ENCODE measurements at regions not wholly inside any gene's neighbourhood (a gene's known extent, or its start where the extent isn't known, plus 50 kb on each side); places are given as distances from the start of the nearest gene placed in this dataset.
"Not testable (repeated sequence)": the region's sequence is repeated elsewhere in the genome, so short reads cannot be mapped to it uniquely, and the experiment has no call there.

DNA sequence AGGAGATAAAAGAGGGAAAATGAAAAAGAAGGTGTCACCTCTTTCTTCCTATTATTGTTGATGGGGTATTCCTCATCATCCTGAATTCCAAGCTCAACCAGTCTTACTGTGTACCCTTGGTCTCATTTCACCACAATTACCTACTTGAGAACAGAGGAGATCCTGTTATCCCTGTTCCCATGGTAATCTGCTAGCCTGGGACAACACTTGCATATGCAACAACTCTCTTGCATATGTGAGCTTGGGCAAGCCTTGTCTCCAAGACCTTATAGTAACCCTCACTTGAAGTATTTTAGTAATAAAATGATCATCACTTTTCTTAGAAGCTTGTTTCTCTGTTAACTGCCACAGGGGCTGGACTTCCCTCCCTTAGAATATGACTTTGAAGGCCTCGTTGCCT, 253.7 kb downstream of the NAP1L3 start:
- Histone ChIP-seq H3K27ac (no peak overlapping the region), H3K9me3 (replicated peaks in 1 of 3) (no peaks in the 10 kb centered on the region), H3K4me1 (replicated peaks in 1 of 2) (no peaks in the 10 kb centered on the region), H3K27me3 (peaks cover 2% of the 10 kb centered on the region), H3K4me3 (no peak overlapping the region), H3K36me3 (replicated peaks in 1 of 2) (no peaks in the 10 kb centered on the region)
- DNase-seq, result no peak
- WGBS, 4 donors, result 38 to 56% (median 46%) methylated on average over 1 of the region's 1 CpG
- TF ChIP-seq POLR2A (IDR thresholded peaks at IDR 0.05), result no peak
- TF ChIP-seq, protein P1, sequence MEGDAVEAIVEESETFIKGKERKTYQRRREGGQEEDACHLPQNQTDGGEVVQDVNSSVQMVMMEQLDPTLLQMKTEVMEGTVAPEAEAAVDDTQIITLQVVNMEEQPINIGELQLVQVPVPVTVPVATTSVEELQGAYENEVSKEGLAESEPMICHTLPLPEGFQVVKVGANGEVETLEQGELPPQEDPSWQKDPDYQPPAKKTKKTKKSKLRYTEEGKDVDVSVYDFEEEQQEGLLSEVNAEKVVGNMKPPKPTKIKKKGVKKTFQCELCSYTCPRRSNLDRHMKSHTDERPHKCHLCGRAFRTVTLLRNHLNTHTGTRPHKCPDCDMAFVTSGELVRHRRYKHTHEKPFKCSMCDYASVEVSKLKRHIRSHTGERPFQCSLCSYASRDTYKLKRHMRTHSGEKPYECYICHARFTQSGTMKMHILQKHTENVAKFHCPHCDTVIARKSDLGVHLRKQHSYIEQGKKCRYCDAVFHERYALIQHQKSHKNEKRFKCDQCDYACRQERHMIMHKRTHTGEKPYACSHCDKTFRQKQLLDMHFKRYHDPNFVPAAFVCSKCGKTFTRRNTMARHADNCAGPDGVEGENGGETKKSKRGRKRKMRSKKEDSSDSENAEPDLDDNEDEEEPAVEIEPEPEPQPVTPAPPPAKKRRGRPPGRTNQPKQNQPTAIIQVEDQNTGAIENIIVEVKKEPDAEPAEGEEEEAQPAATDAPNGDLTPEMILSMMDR (IDR thresholded peaks at IDR 0.05), result no peak
- intact Hi-C loops (cut with DNase I), result no loop called here

DNA sequence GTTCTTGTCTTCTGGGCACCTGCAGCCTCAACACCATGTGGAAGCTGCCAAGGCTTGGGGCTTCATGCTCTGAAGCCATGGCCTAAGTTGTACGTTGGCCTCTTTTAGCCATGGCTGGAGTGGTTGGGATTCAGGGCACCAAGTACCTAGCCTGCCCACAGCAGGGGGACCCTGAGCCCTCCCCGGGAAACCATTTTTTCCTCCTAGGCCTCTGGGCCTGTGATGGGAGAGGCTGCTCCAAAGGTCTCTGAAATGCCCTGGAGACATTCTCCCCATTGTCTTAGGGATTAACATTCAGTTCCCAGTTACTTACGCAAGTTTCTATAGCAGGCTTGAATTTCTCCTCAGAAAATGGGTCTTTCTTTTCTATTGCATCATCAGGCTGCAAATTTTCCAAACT, 269.3 kb downstream of the NAP1L3 start:
- DNase-seq, result no peak
- Histone ChIP-seq H3K27ac (no peak overlapping the region), H3K4me3 (no peak overlapping the region), H3K9me3 (replicated peaks in 1 of 3) (no peaks in the 10 kb centered on the region), H3K4me1 (replicated peaks in 1 of 2) (no peaks in the 10 kb centered on the region), H3K27me3 (no peaks in the 10 kb centered on the region), H3K36me3 (replicated peaks in 1 of 2) (no peaks in the 10 kb centered on the region)
- no peak for TF ChIP-seq POLR2A (IDR thresholded peaks at IDR 0.05)
- TF ChIP-seq, protein P1 (IDR thresholded peaks at IDR 0.05), result no peak
- intact Hi-C loops (cut with DNase I), result no loop called here
- WGBS, 4 donors, result 86 to 93% (median 92%) methylated on average over 2 to 3 of the region's 3 CpGs

DNA sequence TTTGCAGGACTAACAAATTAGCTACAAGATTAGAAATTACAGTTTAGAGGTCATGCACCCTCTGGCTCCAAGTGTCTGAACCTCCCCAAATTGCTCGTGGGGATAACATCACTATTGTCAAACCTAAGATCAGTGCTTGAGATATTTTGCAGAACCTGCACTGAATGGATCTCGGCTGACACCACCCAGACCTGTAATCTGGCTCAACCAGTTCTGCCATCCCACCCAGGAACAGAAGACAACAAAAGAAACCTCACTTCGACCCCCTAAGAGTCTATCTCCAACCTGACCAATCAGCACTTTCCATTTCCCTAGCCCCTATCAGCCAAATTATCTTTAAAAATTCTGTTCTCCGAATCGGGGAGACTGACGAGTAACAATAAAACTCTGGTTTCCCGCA, 318.7 kb downstream of the NAP1L3 start:
- Histone ChIP-seq H3K4me3 (no peak overlapping the region), H3K36me3 (replicated peaks in 1 of 2) (no peaks in the 10 kb centered on the region), H3K9me3 (replicated peaks in 1 of 3) (no peaks in the 10 kb centered on the region), H3K27ac (no peak overlapping the region), H3K4me1 (replicated peaks in 1 of 2) (no peaks in the 10 kb centered on the region), H3K27me3 (no peaks in the 10 kb centered on the region)
- WGBS, 4 donors, result 48 to 66% (median 54%) methylated on average over 4 to 7 of the region's 7 CpGs
- TF ChIP-seq, protein P1 (IDR thresholded peaks at IDR 0.05), result no peak
- TF ChIP-seq POLR2A (IDR thresholded peaks at IDR 0.05), result no peak
- intact Hi-C loops (cut with DNase I), result no loop called here
- DNase-seq, result no peak

DNA sequence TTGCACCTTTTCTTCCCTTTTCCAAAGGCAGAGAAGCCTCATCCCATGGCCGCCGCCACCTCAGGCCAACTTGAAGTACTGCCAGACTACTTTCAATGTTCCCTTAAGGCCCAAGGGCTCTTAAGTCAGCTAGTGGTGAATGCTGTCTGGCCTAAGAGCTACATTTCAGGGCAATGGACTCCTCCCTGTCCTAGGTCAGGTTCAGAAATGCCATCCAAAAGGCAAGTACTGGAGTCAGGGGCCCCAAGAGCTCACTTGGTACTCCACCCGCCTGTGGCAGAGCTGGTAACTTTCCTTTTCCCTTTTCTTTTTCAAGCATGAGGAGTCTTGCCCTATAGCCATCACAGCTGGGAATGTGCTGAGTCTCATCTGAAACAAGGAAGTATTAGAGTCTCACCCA, 327.1 kb downstream of the NAP1L3 start:
- intact Hi-C loops (cut with DNase I), result no loop called here
- TF ChIP-seq POLR2A (IDR thresholded peaks at IDR 0.05), result no peak
- TF ChIP-seq, protein P1 (IDR thresholded peaks at IDR 0.05), result no peak
- no peak for DNase-seq
- Histone ChIP-seq H3K27me3 (peaks cover 4% of the 10 kb centered on the region), H3K27ac (no peak overlapping the region), H3K4me1 (replicated peaks in 1 of 2) (no peaks in the 10 kb centered on the region), H3K9me3 (replicated peaks in 1 of 3) (no peaks in the 10 kb centered on the region), H3K4me3 (no peak overlapping the region), H3K36me3 (replicated peaks in 1 of 2) (no peaks in the 10 kb centered on the region)
- WGBS, 4 donors, result 63 to 88% (median 69%) methylated on average over 3 of the region's 3 CpGs

DNA sequence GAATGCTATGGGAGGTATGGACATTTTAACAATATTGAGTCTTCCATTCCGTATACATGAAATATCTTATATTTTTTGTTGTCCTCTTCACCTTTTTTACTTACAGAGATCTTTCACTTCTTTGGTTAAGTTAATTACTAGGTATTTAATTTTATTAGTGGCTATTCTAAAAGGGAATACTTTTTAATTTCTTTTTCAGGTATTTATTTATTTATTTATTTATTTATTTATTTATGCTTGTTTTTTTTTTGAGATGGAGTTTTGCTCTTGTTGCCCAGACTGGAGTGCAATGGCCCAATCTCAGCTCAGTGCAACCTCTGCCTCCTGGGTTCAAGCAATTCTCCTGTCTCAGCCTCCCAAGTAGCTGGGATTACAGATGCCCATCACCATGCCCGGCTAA, 329.1 kb downstream of the NAP1L3 start:
- H3K27me3 ChIP-seq; DNase-seq; H3K9me3 ChIP-seq (replicated peaks in 1 of 3); H3K27ac ChIP-seq; H3K4me1 ChIP-seq (replicated peaks in 1 of 2); H3K36me3 ChIP-seq (replicated peaks in 1 of 2); H3K4me3 ChIP-seq; intact Hi-C loops (cut with DNase I): not testable (repeated sequence)
- WGBS, 4 donors, result 80 to 93% (median 86%) methylated on average over 2 of the region's 2 CpGs

All from adrenal gland (tissue), 9 donors.